GM18951 (cell line): ENCODE measurements at regions not wholly inside any gene's neighbourhood (a gene's known extent, or its start where the extent isn't known, plus 50 kb on each side); places are given as distances from the start of the nearest gene placed in this dataset.

ENCODE experiments used
- POLR2A ChIP-seq: IDR thresholded peaks from 4 replicates; pipeline ENCODE4 v1.6.1; 2011; ENCODE audit warnings: mild to moderate bottlenecking; ENCODE audit not compliant: insufficient read length, insufficient read depth; ENCODE audit errors: extremely low read depth
- in situ Hi-C: fragments of 300-500 bp; cut with MboI; formaldehyde crosslinking; loops from one replicate; pipeline ENCODE4 v1.12.0; 2022; ENCODE audit warnings: low sequenced_read_pairs, mixed read lengths, inconsistent platforms; ENCODE audit not compliant: unreplicated experiment

DNA sequence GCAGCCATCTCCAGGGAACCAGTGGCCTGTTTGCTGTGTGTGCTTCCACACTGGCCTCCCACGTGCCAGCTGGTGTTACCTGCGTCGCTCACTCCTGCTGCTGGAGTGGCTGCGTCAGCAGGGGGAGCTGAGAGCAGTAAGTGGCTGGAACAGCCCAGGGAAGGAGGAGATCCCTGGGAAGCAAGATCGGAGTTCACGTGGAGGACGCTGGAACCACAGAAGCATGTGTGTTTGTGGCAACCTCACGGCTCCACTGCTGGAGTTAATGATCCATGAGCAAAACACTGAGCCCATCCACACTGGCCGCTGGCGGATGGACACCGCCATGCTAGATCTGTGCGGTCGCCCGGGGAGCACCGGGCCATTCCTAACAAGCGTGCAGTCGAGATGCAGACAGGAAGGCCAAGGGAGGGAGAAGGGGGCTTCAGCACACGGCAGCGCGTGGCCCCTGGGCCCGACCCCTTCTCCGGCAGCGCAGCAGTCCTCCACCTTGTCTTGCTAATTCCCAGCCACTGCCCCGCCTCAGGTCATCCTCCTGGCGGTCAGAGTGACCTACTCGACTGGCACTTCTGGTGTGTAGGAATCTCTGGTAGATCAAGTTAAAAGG, 68.5 kb upstream of the EEPD1 start:
- in situ Hi-C loops: no loop called here
- no peak for TF ChIP-seq POLR2A

DNA sequence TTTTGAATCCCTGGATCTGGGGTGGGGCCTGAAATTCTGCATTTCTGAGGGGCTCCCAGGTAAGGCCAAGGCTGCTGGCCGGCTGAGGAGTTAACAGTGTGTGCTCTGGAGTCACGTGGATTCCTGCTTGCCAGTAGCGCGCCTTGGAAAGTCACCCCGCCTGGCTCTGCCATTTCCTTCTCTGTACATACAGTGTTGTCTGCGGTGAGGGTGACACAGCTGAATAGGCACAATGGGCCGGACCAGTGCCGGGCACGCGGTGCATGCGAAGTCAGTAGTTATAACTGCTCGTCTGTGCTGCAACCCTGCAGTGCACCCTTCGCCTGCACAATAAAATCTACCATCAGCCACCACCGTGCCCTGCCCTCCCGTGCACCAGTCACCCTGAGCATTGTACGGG, 68.0 kb upstream of the EEPD1 start:
- in situ Hi-C loops: no loop called here
- no peak for TF ChIP-seq POLR2A

DNA sequence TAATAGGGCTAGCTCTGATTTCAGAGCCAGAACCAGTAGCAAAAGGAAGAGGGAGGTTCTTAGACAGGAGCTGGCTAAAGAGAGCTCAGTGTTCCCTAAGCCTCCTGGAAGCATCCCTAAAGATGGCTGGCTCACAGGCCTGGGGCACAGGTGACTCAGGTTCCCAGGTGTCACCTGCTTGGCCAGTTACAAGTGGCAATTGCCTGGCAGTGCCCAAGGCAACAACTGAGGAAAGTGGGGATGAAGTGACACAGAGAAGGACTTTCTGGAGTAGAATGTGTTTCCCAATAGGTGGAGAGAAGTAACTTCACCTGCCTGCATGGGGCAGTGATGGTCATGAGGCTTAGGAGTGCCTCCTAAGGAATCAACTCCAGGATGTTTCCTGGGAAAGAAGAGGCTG, 66.5 kb upstream of the EEPD1 start:
- TF ChIP-seq POLR2A: no peak
- in situ Hi-C loops: no loop called here

DNA sequence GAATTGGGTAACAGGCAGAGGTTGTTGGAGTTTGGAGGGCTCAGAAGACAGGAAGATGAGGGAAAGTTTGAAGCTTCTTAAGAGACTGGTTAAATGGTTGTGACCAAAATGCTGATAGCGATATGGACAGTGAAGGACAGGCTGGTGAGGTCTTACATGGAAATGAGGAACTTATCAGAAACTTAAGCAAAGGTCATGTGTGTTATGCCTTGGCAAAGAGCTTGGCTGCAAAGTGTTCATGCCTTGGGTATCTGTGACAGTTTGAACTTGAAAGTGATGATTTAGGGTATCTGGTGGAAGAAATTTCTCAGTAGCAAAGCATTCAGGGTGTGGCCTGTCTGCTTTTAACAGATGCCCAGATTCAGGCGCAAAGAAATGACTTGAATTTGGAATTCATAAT, 64.5 kb upstream of the EEPD1 start:
- no peak for TF ChIP-seq POLR2A
- in situ Hi-C loops: no loop called here

DNA sequence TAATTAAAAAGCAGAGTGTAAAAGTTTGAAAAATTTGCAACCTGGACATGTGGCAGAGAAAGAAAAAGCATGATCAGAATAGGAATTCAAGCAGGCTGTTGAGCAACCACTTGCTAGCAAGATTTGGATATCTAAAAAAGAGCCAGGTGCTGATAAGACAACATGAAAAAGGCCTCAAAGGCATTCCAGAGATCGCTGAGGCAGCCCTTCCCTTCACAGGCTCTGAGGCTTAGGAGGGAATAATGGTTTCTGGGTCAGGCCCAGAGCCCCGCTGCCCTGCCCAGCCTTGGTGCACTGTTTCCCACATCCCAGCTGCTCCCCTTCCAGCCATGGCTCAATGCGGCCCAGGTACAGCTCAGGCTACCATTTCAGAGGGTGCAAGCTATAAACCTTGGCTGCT, 64.1 kb upstream of the EEPD1 start:
- in situ Hi-C loops: no loop called here
- TF ChIP-seq POLR2A: no peak

DNA sequence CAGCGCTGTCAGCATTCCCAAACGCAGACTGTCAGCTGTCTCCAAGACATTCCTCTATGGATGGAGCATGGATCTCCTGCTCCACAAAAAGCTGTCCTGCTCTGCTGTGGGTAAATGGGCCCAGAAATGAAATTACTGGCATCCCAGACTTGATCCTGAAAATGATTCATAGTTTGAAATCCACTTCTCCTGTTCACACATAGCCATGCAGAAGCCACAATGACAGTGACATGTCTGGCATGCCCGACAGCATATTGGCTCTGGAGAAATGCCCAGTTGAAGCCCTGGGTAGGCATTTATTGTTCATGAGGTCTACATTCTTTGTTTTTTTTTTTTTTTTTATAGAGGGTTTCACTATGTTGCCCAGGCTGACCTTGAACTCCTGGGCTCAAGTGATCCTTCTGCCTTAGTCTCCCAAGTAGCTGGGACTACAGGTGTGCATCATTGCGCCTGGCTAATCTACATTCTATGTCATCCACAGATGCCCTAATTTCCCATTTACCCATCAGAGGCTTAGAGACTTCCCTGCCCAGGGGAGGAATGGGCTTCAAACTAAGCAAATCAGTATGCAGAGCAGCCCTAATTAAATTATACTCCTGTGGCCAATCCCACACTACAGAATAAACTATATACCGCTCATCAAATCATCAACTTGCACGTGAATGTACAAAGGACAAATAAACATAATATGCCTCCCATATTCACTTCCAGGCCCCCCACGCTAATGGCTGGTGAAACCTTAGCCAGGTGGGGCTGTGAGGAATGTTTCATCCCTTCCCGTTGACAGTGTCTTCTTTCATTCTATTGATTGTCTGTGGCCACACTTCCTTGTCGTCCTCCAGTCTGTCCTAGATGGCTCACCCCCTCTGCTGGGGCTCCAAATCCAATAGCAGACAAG, 61.8 kb upstream of the EEPD1 start:
- TF ChIP-seq POLR2A: no peak
- in situ Hi-C loops: no loop called here

DNA sequence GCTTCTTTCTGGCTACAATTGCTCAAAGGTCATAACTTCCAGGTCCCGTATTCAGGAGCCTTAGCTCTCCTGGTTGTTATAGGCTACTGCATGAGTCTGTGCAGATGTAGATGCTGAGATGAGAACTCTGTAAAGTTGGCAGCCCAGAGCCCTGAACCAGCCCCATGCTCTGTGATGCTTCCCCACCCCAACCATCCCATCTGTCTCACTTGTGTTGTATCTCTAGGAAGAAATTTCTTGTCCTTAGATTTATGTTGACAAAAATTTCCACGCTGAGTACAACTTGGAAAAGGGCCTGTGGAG, 61.2 kb upstream of the EEPD1 start:
- in situ Hi-C loops: no loop called here
- TF ChIP-seq POLR2A: no peak

DNA sequence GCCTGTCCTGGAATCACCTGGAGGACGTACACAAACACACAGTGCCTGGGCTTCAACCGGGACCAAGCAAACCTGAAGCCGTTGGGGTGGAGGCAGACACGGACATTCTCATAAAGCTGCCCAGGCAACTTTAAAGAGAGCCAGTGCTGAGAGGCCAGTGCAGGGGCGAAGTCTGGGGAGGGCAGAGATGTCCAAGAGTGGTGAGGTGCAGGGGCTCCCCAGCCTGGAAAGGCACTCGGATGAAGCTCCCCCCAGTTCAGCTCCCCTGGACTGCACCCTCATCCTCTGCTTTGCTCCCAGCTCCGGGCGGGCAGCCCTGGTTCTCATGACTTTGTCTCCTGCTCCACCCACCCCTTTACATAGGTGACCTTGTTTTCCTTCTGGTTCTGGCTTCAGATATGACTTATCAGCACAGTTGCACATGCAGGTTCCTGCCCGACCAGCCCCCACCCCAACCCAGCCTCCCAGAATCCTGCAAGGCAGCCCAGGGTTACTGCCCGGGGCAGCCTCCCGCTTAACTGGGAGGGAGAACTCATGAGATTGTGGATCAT, 60.8 kb upstream of the EEPD1 start:
- no peak for TF ChIP-seq POLR2A
- in situ Hi-C loops: no loop called here

DNA sequence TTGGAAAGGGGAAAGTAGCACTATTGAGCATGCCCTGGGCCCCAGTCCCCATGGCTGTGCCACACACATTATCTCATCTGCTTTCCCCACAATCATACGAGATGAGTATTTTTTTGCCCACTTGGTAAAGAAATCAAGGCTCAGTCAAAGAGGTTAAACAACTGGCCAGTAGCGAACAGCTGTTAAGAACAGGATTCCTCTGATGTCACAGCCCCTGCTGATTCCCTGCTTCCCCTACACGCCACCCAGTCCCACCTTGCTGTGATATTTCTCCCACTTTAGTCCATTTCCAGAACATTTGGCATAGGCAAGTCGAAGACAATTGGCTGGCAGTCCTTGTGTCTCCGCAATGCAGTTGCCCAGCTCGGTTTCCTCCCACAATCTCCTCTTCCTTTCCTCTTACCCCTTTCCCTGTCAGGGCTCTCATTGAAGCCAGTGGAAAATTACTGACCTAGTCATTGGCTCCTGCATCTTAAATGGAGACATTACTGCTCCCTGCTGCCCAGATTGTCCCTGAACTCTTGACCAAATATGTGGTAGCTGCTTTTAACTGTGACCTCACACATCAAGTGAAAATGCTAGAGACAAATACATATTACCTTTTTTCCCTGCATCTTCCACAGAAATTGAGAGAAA, 56.5 kb upstream of the EEPD1 start:
- in situ Hi-C loops: no loop called here
- TF ChIP-seq POLR2A: no peak

DNA sequence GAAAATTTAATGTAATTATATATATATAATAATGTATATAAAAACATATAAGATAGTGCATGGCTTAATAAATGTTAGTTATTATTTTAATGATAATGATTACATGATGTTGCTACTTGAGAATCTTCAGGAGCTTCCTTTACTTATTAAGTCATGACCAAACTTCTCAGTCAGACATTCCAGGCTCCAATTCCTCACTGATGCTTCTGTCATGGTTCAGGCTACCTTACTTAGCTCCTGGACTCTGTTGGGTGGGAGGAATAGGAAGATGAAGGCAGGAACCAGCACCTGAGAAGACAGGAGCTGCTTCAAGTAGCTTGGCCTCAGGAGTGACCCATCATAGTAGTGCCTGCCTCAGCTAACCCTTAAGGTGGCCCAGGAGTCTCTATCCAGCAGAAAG, 55.0 kb upstream of the EEPD1 start:
- TF ChIP-seq POLR2A: no peak
- in situ Hi-C loops: no loop called here

DNA sequence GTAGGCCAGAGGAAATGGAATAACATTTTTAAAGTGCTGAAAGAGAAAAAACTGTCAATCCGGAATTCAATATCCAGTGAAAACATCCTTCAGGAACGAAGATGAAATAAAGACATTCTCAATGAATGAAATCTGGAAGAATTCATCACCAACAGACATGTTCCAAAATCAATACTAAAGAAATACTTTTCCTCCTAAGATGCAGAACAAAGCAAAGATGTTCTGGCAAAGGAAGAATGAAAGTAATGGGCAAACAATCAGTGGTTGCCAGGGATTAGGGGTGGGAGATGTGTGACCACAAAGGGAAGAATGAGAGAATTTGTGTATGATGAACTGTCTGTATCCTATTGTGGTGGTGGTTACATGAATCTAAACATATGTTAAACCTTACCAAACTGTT, 52.8 kb upstream of the EEPD1 start:
- no peak for TF ChIP-seq POLR2A
- in situ Hi-C loops: no loop called here

DNA sequence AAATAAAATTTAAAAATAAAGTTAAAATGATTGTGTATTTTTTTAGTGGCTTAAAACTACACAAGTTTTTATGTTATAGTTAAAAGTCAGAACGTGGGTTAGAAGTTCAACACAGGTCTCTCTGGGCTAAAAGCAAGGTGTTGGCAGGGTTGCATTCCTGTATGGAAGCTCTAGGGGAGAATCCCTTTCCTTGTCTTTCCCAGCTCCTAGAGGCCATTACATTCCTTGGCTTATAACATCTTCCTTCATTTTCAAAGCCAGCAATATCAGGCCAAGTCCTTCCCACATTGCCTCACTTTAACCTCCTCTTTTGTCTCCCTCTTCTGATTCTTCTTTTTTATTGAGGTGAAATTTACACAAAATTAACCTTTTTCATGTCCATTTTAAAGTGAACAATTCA, 52.4 kb upstream of the EEPD1 start:
- TF ChIP-seq POLR2A: no peak
- in situ Hi-C loops: no loop called here
